ENCODE measurements at regions not wholly inside any gene's neighbourhood (a gene's known extent, or its start where the extent isn't known, plus 50 kb on each side); places are given as distances from the start of the nearest gene placed in this dataset.
"Not testable (repeated sequence)": the region's sequence is repeated elsewhere in the genome, so short reads cannot be mapped to it uniquely, and the experiment has no call there.

DNA sequence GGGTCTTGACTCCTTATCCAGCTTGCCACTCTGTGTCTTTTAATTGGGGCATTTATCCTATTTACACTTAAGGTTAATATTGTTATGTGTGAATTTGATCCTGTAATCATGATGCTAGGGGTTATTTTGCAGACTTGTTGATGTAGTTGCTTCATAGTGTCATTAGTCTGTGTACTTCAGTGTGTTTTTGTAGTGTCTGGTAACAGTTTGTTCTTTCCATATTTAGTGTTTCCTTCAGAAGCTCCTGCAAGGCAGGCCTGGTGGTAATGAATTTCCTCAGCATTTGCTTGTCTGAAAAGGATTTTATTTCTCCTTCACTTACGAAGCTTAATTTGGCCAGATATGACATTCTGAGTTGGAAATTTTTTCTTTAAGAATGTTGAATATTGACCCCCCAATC, 276.0 kb upstream of the USP25 start:
- TF ChIP-seq, protein P1, sequence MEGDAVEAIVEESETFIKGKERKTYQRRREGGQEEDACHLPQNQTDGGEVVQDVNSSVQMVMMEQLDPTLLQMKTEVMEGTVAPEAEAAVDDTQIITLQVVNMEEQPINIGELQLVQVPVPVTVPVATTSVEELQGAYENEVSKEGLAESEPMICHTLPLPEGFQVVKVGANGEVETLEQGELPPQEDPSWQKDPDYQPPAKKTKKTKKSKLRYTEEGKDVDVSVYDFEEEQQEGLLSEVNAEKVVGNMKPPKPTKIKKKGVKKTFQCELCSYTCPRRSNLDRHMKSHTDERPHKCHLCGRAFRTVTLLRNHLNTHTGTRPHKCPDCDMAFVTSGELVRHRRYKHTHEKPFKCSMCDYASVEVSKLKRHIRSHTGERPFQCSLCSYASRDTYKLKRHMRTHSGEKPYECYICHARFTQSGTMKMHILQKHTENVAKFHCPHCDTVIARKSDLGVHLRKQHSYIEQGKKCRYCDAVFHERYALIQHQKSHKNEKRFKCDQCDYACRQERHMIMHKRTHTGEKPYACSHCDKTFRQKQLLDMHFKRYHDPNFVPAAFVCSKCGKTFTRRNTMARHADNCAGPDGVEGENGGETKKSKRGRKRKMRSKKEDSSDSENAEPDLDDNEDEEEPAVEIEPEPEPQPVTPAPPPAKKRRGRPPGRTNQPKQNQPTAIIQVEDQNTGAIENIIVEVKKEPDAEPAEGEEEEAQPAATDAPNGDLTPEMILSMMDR (conservative IDR thresholded peaks at IDR 0.05; ENCODE audit: low read depth in 2 of 2): not testable (repeated sequence)
- not testable (repeated sequence) for TF ChIP-seq EZH2 (IDR thresholded peaks at IDR 0.05; ENCODE audit: low read depth, unreplicated experiment); EZH2phosphoT487 (IDR thresholded peaks at IDR 0.05; ENCODE audit: unreplicated experiment); POLR2AphosphoS5 (IDR thresholded peaks at IDR 0.05; ENCODE audit: low read depth); JUNB (IDR thresholded peaks at IDR 0.05; ENCODE audit: unreplicated experiment); CREB1 (CRISPR knock-in tag; IDR thresholded peaks at IDR 0.05; ENCODE audit: low read depth); STAT1 (IDR thresholded peaks at IDR 0.05; ENCODE audit: unreplicated experiment)

Measured in GM23338 (cell line).